HEK293 (cell line): ENCODE measurements at regions not wholly inside any gene's neighbourhood (a gene's known extent, or its start where the extent isn't known, plus 50 kb on each side); places are given as distances from the start of the nearest gene placed in this dataset.

Source experiments
- CTCF ChIP-seq: fragments of 450-650 bp; formaldehyde crosslinking; IDR thresholded peaks from 2 replicates; pipeline ENCODE4 v1.5.1; 2016; ENCODE audit warnings: missing biosample characterization, missing genetic modification characterization
- ZNF274 ChIP-seq, 2 experiments: fragments of 200-500 bp in 1 of 2; fragments of 450-650 bp in 1 of 2; sonication (Bioruptor generic) in 1 of 2; formaldehyde crosslinking in 1 of 2; IDR thresholded peaks; 2 replicates each; pipeline versions ENCODE4 v1.5.1 to v1.6.1; 2014 to 2016; ENCODE audit warnings: borderline replicate concordance in 1 of 2, inconsistent platforms in 1 of 2, low read length in 1 of 2, missing biosample characterization in 1 of 2, missing genetic modification characterization in 1 of 2

- no peak for TF ChIP-seq CTCF
- no peak for TF ChIP-seq ZNF274 (IDR thresholded peaks at IDR 0.05; ENCODE audit: low read length)
- TF ChIP-seq ZNF274 (tag by site-specific recombination; IDR thresholded peaks at IDR 0.05; ENCODE audit: borderline replicate concordance) = no peak
Measured at GRCh38 chr13:61706899-61707298, 291.2 kb upstream of the PCDH20 start.
